HUES64 (cell line): ENCODE measurements at regions not wholly inside any gene's neighbourhood (a gene's known extent, or its start where the extent isn't known, plus 50 kb on each side); places are given as distances from the start of the nearest gene placed in this dataset.

ENCODE experiments used
- H3K27ac ChIP-seq: 2 replicates; pipeline ENCODE4 v1.7.0; 2013; ENCODE audit warnings: low read depth, low read length, inconsistent platforms
- H3K27me3 ChIP-seq: 2 replicates; pipeline ENCODE4 v1.6.1; 2013; ENCODE audit warnings: mild to moderate bottlenecking, low read length; ENCODE audit not compliant: insufficient read depth
- H3K36me3 ChIP-seq: 2 replicates; pipeline ENCODE4 v1.6.1; 2013; ENCODE audit warnings: mild to moderate bottlenecking, low read length; ENCODE audit not compliant: insufficient read depth
- H3K4me1 ChIP-seq: 2 replicates; pipeline ENCODE4 v1.6.1; 2013; ENCODE audit warnings: mild to moderate bottlenecking, low read length, moderate library complexity; ENCODE audit not compliant: insufficient read depth
- H3K4me3 ChIP-seq: 2 replicates; pipeline ENCODE4 v1.5.1; 2013; ENCODE audit warnings: mild to moderate bottlenecking, low read length, moderate library complexity
- H3K9ac ChIP-seq: 2 replicates; pipeline ENCODE4 v1.6.1; 2013; ENCODE audit warnings: mild to moderate bottlenecking, low read depth, low read length
- H3K9me3 ChIP-seq: 2 replicates; pipeline ENCODE4 v1.6.1; 2013; ENCODE audit warnings: low read depth, low read length; ENCODE audit not compliant: insufficient read depth
- whole genome bisulfite sequencing: fragments of 150-250, 120-280 bp; methylation state at CpG from one replicate; pipeline ENCODE4 v1.1.7; 2013; ENCODE audit warnings: missing lambda C conversion rate; 5-methylcytosine and 5-hydroxymethylcytosine counted together

- no peak overlapping the region for H3K4me3 ChIP-seq
- no peaks in the 10 kb centered on the region for H3K9me3 ChIP-seq
- H3K27ac ChIP-seq: no peak overlapping the region
- WGBS: 94% methylated on average over 1 of the region's 1 CpG
- H3K27me3 ChIP-seq: no peaks in the 10 kb centered on the region
- peaks cover 10% of the 10 kb centered on the region; the same call in 1 of the 2 replicates for H3K4me1 ChIP-seq
- H3K36me3 ChIP-seq: no peaks in the 10 kb centered on the region
- no peak overlapping the region for H3K9ac ChIP-seq
These were observed 235.6 kb downstream of the KCNA4 start for GRCh38 chr11:29781268-29781667.

- H3K4me3 ChIP-seq: no peak overlapping the region
- H3K4me1 ChIP-seq: peaks cover 10% of the 10 kb centered on the region; the same call in 1 of the 2 replicates
- no peaks in the 10 kb centered on the region for H3K27me3 ChIP-seq
- H3K27ac ChIP-seq: no peak overlapping the region
- no peaks in the 10 kb centered on the region for H3K9me3 ChIP-seq
- no peaks in the 10 kb centered on the region for H3K36me3 ChIP-seq
- WGBS: 84% methylated on average over 7 of the region's 7 CpGs
- no peak overlapping the region for H3K9ac ChIP-seq
These were observed 236.1 kb downstream of the KCNA4 start for GRCh38 chr11:29780756-29781155.

- Histone ChIP-seq H3K4me1 (no peaks in the 10 kb centered on the region), H3K27ac (no peak overlapping the region), H3K4me3 (no peak overlapping the region), H3K9me3 (peaks cover 15% of the 10 kb centered on the region), H3K36me3 (no peaks in the 10 kb centered on the region), H3K9ac (no peak overlapping the region), H3K27me3 (no peaks in the 10 kb centered on the region)
- 94% methylated on average over 4 of the region's 4 CpGs for WGBS
These were observed 243.1 kb downstream of the KCNA4 start for GRCh38 chr11:29773656-29774264.

- WGBS: no CpG with 5 or more reads among the region's 1 CpG
- Histone ChIP-seq H3K27me3 (no peaks in the 10 kb centered on the region), H3K36me3 (no peaks in the 10 kb centered on the region), H3K9ac (no peak overlapping the region), H3K9me3 (0 out of 2 replicates have a peak, but pooled peaks cover 3% of the 10 kb centered on the region), H3K4me1 (no peaks in the 10 kb centered on the region), H3K4me3 (no peak overlapping the region), H3K27ac (no peak overlapping the region)
These were observed 260.0 kb downstream of the KCNA4 start for GRCh38 chr11:29756871-29757270.

GRCh38 chr11:29755474-29755873 lies 261.4 kb downstream of the KCNA4 start:
- H3K27ac ChIP-seq: no peak overlapping the region
- 96% methylated on average over 4 of the region's 4 CpGs for WGBS
- H3K27me3 ChIP-seq: no peaks in the 10 kb centered on the region
- H3K4me3 ChIP-seq: no peak overlapping the region
- no peaks in the 10 kb centered on the region for H3K36me3 ChIP-seq
- 0 out of 2 replicates have a peak, but pooled peaks cover 3% of the 10 kb centered on the region for H3K9me3 ChIP-seq
- no peak overlapping the region for H3K9ac ChIP-seq
- no peaks in the 10 kb centered on the region for H3K4me1 ChIP-seq

GRCh38 chr11:29751618-29752017 lies 265.2 kb downstream of the KCNA4 start:
- Histone ChIP-seq H3K4me3 (no peak overlapping the region), H3K9ac (no peak overlapping the region), H3K36me3 (no peaks in the 10 kb centered on the region), H3K27ac (no peak overlapping the region), H3K27me3 (no peaks in the 10 kb centered on the region), H3K4me1 (no peaks in the 10 kb centered on the region), H3K9me3 (no peaks in the 10 kb centered on the region)
- no CpG with 5 or more reads among the region's 1 CpG for WGBS

GRCh38 chr11:29750392-29750791 lies 266.4 kb downstream of the KCNA4 start:
- no peak overlapping the region for H3K4me3 ChIP-seq
- no peaks in the 10 kb centered on the region for H3K27me3 ChIP-seq
- no peaks in the 10 kb centered on the region for H3K4me1 ChIP-seq
- no peaks in the 10 kb centered on the region for H3K36me3 ChIP-seq
- H3K9ac ChIP-seq: no peak overlapping the region
- H3K27ac ChIP-seq: no peak overlapping the region
- WGBS: 94% methylated on average over 3 of the region's 3 CpGs
- no peaks in the 10 kb centered on the region for H3K9me3 ChIP-seq

- Histone ChIP-seq H3K36me3 (no peaks in the 10 kb centered on the region), H3K4me1 (no peaks in the 10 kb centered on the region), H3K27me3 (no peaks in the 10 kb centered on the region), H3K9me3 (no peaks in the 10 kb centered on the region), H3K27ac (no peak overlapping the region), H3K4me3 (no peak overlapping the region), H3K9ac (no peak overlapping the region)
- 73% methylated on average over 1 of the region's 1 CpG for WGBS
These were observed 282.5 kb downstream of the KCNA4 start for GRCh38 chr11:29734287-29734686.

GRCh38 chr11:29713831-29714320 lies 303.0 kb downstream of the KCNA4 start:
- Histone ChIP-seq H3K9me3 (no peaks in the 10 kb centered on the region), H3K4me3 (no peak overlapping the region), H3K36me3 (no peaks in the 10 kb centered on the region), H3K4me1 (no peaks in the 10 kb centered on the region), H3K27ac (no peak overlapping the region), H3K9ac (no peak overlapping the region), H3K27me3 (no peaks in the 10 kb centered on the region)
- 97% methylated on average over 13 of the region's 14 CpGs for WGBS

GRCh38 chr11:29712616-29713015 lies 304.2 kb downstream of the KCNA4 start:
- H3K27me3 ChIP-seq: no peaks in the 10 kb centered on the region
- H3K27ac ChIP-seq: no peak overlapping the region
- no peak overlapping the region for H3K4me3 ChIP-seq
- no peaks in the 10 kb centered on the region for H3K9me3 ChIP-seq
- H3K36me3 ChIP-seq: no peaks in the 10 kb centered on the region
- H3K9ac ChIP-seq: no peak overlapping the region
- H3K4me1 ChIP-seq: no peaks in the 10 kb centered on the region
- 88% methylated on average over 12 of the region's 12 CpGs for WGBS

- no peaks in the 10 kb centered on the region for H3K4me1 ChIP-seq
These were observed 308.9 kb downstream of the KCNA4 start for GRCh38 chr11:29707924-29708323.

GRCh38 chr11:29685361-29685760 lies 331.5 kb downstream of the KCNA4 start:
- Histone ChIP-seq H3K9ac (no peak overlapping the region), H3K36me3 (no peaks in the 10 kb centered on the region), H3K27me3 (no peaks in the 10 kb centered on the region), H3K4me1 (no peaks in the 10 kb centered on the region), H3K27ac (no peak overlapping the region), H3K9me3 (no peaks in the 10 kb centered on the region), H3K4me3 (no peak overlapping the region)
- 92% methylated on average over 1 of the region's 1 CpG for WGBS

More at GRCh38 chr11:29707924-29708323, 308.9 kb downstream of the KCNA4 start:
- Histone ChIP-seq H3K27me3 (no peaks in the 10 kb centered on the region), H3K4me3 (no peak overlapping the region), H3K9ac (no peak overlapping the region), H3K36me3 (no peaks in the 10 kb centered on the region), H3K9me3 (no peaks in the 10 kb centered on the region), H3K27ac (no peak overlapping the region)
- WGBS: 97% methylated on average over 2 of the region's 2 CpGs
